ENCODE measurements at regions not wholly inside any gene's neighbourhood (a gene's known extent, or its start where the extent isn't known, plus 50 kb on each side); places are given as distances from the start of the nearest gene placed in this dataset.

DNA sequence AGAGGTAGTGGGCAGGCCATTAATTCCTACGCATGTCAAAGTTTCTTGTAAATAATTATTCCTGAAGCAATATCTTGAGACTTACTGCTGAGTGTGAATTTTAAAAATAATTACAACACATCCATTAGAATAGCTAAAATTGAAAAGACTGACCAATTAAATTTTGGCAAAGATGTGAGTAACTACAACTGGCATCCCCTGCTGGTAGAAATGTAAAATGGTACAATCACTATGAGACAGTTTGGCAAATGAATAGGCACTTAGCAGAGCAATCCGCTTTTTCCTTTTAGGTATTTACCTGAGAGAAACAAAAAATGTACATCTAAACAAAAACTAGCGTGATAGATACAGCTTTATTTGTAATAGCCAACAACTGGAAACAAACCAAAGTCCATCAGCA is 798.9 kb downstream of the BRINP3 start:
- 82 to 94% (median 88%) methylated on average over 3 of the region's 3 CpGs for WGBS, 5 donors
- H3K27ac ChIP-seq = no peak overlapping the region
- H3K4me1 ChIP-seq = no peaks in the 10 kb centered on the region
- H3K27me3 ChIP-seq (replicated peaks in 1 of 7) = no peaks in the 10 kb centered on the region
- DNase-seq = no peak
- intact Hi-C loops (cut with DNase I; ENCODE audit: low total_unique reads) = no loop called here
- TF ChIP-seq, protein P1, sequence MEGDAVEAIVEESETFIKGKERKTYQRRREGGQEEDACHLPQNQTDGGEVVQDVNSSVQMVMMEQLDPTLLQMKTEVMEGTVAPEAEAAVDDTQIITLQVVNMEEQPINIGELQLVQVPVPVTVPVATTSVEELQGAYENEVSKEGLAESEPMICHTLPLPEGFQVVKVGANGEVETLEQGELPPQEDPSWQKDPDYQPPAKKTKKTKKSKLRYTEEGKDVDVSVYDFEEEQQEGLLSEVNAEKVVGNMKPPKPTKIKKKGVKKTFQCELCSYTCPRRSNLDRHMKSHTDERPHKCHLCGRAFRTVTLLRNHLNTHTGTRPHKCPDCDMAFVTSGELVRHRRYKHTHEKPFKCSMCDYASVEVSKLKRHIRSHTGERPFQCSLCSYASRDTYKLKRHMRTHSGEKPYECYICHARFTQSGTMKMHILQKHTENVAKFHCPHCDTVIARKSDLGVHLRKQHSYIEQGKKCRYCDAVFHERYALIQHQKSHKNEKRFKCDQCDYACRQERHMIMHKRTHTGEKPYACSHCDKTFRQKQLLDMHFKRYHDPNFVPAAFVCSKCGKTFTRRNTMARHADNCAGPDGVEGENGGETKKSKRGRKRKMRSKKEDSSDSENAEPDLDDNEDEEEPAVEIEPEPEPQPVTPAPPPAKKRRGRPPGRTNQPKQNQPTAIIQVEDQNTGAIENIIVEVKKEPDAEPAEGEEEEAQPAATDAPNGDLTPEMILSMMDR (IDR thresholded peaks at IDR 0.05 in 8 of 11, conservative IDR thresholded peaks at IDR 0.05 in 3 of 11) = no peak
- TF ChIP-seq POLR2A (IDR thresholded peaks at IDR 0.05) = no peak
- TF ChIP-seq POLR2AphosphoS5 (IDR thresholded peaks at IDR 0.05) = no peak
- H3K36me3 ChIP-seq = no peaks in the 10 kb centered on the region
- H3K9me3 ChIP-seq = no peaks in the 10 kb centered on the region
- H3K4me3 ChIP-seq = no peak overlapping the region

DNA sequence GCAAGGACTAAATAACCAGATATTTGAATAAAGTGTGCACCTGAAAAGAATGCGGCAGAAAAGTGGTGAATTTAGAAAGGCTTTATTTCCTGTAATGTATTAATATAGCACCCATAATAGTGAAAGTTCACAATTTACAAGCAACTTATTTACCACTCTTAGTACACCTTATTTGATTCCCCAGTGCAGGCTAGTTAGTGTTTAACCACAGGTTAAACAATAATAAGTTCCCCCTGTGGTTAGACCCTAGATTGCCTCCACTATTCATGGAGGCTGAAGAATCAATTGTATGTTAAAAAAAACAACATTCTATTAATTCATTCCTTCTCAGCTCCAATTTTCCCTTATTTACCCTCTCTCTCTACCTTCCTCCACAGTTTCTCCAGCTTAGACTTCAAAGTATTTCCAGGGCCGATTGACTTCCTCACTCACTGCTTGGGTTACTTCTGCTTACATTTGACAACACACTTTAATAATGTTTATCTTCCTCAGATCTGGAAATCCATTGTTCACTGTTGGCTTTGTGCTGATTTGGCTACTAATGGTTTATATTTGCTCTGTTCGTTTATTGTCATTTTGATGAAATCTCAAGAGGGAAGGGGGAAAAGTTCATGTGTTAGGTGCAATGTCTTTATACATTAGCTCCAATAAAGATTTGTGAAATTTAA is 796.3 kb downstream of the BRINP3 start:
- intact Hi-C loops (cut with DNase I; ENCODE audit: low total_unique reads) = no loop called here
- H3K4me3 ChIP-seq = no peak overlapping the region
- no peak for DNase-seq
- H3K9me3 ChIP-seq = no peaks in the 10 kb centered on the region
- no peaks in the 10 kb centered on the region for H3K36me3 ChIP-seq
- no peak for TF ChIP-seq POLR2A (IDR thresholded peaks at IDR 0.05)
- no peak for TF ChIP-seq POLR2AphosphoS5 (IDR thresholded peaks at IDR 0.05)
- TF ChIP-seq, protein P1 (IDR thresholded peaks at IDR 0.05 in 8 of 11, conservative IDR thresholded peaks at IDR 0.05 in 3 of 11) = no peak
- no peaks in the 10 kb centered on the region for H3K4me1 ChIP-seq
- 40 to 55% (median 47%) methylated on average over 3 of the region's 3 CpGs for WGBS, 5 donors
- H3K27me3 ChIP-seq (replicated peaks in 1 of 7) = no peaks in the 10 kb centered on the region
- H3K27ac ChIP-seq = no peak overlapping the region

DNA sequence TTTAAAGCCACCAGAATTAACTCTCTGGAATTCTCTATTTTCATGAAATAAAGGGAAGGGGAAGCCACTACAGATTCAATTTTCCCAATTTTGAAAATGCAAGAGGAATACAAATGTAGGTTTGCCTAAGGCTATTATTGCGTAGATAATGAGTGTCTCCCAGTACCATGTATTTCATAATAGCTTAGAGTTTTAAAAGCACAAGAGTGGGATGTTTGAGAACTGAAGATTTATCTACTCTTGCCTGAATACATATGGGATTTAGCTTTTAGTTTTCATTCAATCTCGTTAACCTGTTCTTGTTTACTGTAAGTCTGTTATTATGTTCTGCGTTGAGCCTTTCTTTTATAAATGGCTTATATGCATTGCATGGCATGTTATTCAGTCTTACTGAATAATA is 795.1 kb downstream of the BRINP3 start:
- 79 to 87% (median 84%) methylated on average over 3 of the region's 3 CpGs for WGBS, 5 donors
- TF ChIP-seq POLR2AphosphoS5 (IDR thresholded peaks at IDR 0.05) (no peak), POLR2A (IDR thresholded peaks at IDR 0.05) (no peak)
- no peak for DNase-seq
- Histone ChIP-seq H3K4me1 (no peaks in the 10 kb centered on the region), H3K27ac (no peak overlapping the region), H3K36me3 (no peaks in the 10 kb centered on the region), H3K27me3 (replicated peaks in 1 of 7) (no peaks in the 10 kb centered on the region), H3K4me3 (no peak overlapping the region), H3K9me3 (peaks cover 0 to 7% (median under 1%) of the 10 kb centered on the region in 8 donors)
- intact Hi-C loops (cut with DNase I; ENCODE audit: low total_unique reads) = no loop called here

DNA sequence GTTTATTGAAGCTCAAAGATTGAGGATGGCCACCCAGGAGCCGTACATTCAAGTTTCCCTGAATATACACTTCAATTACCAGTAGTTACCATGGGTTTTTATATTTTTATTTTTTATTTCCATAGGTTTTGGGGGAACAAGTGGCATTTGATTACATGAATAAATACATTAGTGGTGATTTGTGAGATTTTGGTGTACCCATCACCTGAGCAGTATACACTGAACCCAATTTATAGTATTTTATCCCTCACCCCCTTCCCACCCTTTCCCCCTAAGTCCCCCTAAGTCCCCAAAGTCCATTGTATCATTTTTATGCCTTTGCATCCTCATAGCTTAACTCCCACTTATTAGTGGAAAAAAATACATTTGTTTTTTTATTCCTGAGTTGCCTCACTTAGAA is 791.4 kb downstream of the BRINP3 start:
- Histone ChIP-seq H3K27ac (no peak overlapping the region), H3K4me3 (no peak overlapping the region), H3K9me3 (peaks cover 0 to 13% (median 2%) of the 10 kb centered on the region in 8 donors), H3K36me3 (no peaks in the 10 kb centered on the region), H3K27me3 (replicated peaks in 1 of 7) (no peaks in the 10 kb centered on the region), H3K4me1 (no peaks in the 10 kb centered on the region)
- intact Hi-C loops (cut with DNase I; ENCODE audit: low total_unique reads) = no loop called here
- DNase-seq = no peak
- 73 to 93% (median 82%) methylated on average over 1 of the region's 1 CpG for WGBS, 5 donors
- TF ChIP-seq, protein P1 (IDR thresholded peaks at IDR 0.05 in 8 of 11, conservative IDR thresholded peaks at IDR 0.05 in 3 of 11) = no peak
- no peak for TF ChIP-seq POLR2A (IDR thresholded peaks at IDR 0.05)
- TF ChIP-seq POLR2AphosphoS5 (IDR thresholded peaks at IDR 0.05) = no peak
